Spleen (tissue), 11 donors: ENCODE measurements at regions not wholly inside any gene's neighbourhood (a gene's known extent, or its start where the extent isn't known, plus 50 kb on each side); places are given as distances from the start of the nearest gene placed in this dataset.

Experiments used
- DNase-seq: peaks from one replicate; pipeline ENCODE4 v3.0.0-alpha.2; 2020
- H3K27ac ChIP-seq, 8 donors: fragments of 200-600 bp; sonication (generic) in 7 of 8; 1 replicate in 4 of 8; 2 replicates in 4 of 8; pipeline versions ENCODE4 v1.5.0 to v1.8.0; 2016 to 2021; ENCODE audit warnings: inconsistent platforms in 4 of 8, mild to moderate bottlenecking in 4 of 8, moderate library complexity in 1 of 8
- H3K27me3 ChIP-seq, 7 donors: fragments of 200-600 bp; sonication (generic) in 6 of 7; replicated peaks in 1 of 7; 1 replicate in 4 of 7; 2 replicates in 3 of 7; pipeline versions ENCODE4 v1.5.0 to v1.8.0; 2016 to 2021; ENCODE audit warnings: inconsistent platforms in 3 of 7, mild to moderate bottlenecking in 1 of 7
- H3K36me3 ChIP-seq, 6 donors: fragments of 200-600 bp; sonication (generic) in 5 of 6; 1 replicate in 4 of 6; 2 replicates in 2 of 6; pipeline versions ENCODE4 v1.5.0 to v1.8.0; 2016 to 2021; ENCODE audit warnings: inconsistent platforms in 2 of 6
- H3K4me1 ChIP-seq, 6 donors: fragments of 200-600 bp; sonication (generic) in 5 of 6; 1 replicate in 3 of 6; 2 replicates in 3 of 6; pipeline versions ENCODE4 v1.5.0 to v1.8.0; 2016 to 2021; ENCODE audit warnings: inconsistent platforms in 3 of 6
- H3K4me3 ChIP-seq, 8 donors: fragments of 200-600 bp; sonication (generic) in 7 of 8; 1 replicate in 4 of 8; 2 replicates in 4 of 8; pipeline versions ENCODE4 v1.5.0 to v1.8.0; 2016 to 2021; ENCODE audit warnings: inconsistent platforms in 4 of 8, mild to moderate bottlenecking in 4 of 8, moderate library complexity in 2 of 8
- H3K9me3 ChIP-seq, 8 donors: fragments of 200-600 bp; sonication (generic) in 7 of 8; 1 replicate in 4 of 8; 2 replicates in 4 of 8; pipeline versions ENCODE4 v1.5.0 to v1.8.0; 2016 to 2021; ENCODE audit warnings: inconsistent platforms in 4 of 8
- POLR2A ChIP-seq, 3 donors: fragments of 450-650 bp; IDR thresholded peaks; one replicate each; pipeline ENCODE4 v1.5.1; 2017; ENCODE audit warnings: antibody characterized with exemption in 3 of 3, mild to moderate bottlenecking in 1 of 3
- POLR2AphosphoS5 ChIP-seq, 3 donors: sonication (generic); formaldehyde crosslinking; IDR thresholded peaks; one replicate each; pipeline ENCODE4 v1.5.1; 2017; ENCODE audit warnings: antibody characterized with exemption in 3 of 3
- WGBS, 5 donors: extraction: QIAGEN DNeasy Blood & Tissue Kit in 3 of 5; methylation state at CpG; one replicate each; pipeline versions ENCODE4 v1.1.5 to v1.1.7; 2013 to 2018; 5-methylcytosine and 5-hydroxymethylcytosine counted together
- intact Hi-C: fragments of 100-400 bp; cut with DNase I; formaldehyde crosslinking; loops from one replicate; pipeline ENCODE4 v1.15.0; 2023; ENCODE audit warnings: low total_unique reads
- TF ChIP-seq, protein P1 (sequence below), 11 experiments: fragments of 200-600 bp in 7 of 11; fragments of 450-650 bp in 4 of 11; sonication (generic) in 4 of 11; IDR thresholded peaks in 8 of 11; conservative IDR thresholded peaks in 3 of 11; 1 replicate in 7 of 11; 2 replicates in 4 of 11; pipeline versions ENCODE4 v1.4.0 to v1.8.0; 2016 to 2021; ENCODE audit warnings: antibody characterized with exemption in 11 of 11, inconsistent platforms in 4 of 11, mild to moderate bottlenecking in 1 of 11
- donor health status: healthy with polysubstance abuse.
- donor health status: DM: no; HTN: no; CAD: no; lungs with moderate emphysema.
- donor health status: DM: no; HTN: no; CAD: no.
- donor health status: Bipolar disorder and iron deficiency.
- donor health status: healthy.
- donor health status: DM: no; HTN: no; CAD: no.
- donor health status: DM: yes; HTN: yes; CAD: no.

DNA sequence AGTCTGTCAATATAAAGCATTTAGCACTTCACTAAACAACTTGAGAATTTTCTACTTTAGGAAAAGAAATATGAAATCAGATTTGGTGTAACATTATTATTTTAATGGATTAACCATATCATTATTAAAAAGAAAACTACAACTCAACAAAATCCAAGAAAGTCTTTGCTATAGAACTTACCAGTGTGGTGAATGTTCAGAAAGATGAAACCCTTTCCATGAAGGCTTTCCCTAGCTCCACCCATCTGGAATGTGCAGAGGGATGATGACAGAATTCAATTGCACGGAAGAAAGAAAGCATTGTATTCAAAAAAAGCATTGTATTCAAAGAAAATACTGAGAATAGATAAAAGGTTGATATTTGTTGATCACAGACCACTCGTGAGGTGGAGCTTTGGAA lies 328.6 kb upstream of the NUDT12 start:
- DNase-seq, result no peak
- Histone ChIP-seq H3K36me3 (no peaks in the 10 kb centered on the region), H3K27me3 (no peaks in the 10 kb centered on the region), H3K4me1 (no peaks in the 10 kb centered on the region), H3K9me3 (peaks cover 0 to 4% (median 0%) of the 10 kb centered on the region in 8 donors), H3K4me3 (no peak overlapping the region), H3K27ac (no peak overlapping the region)
- WGBS, 5 donors, result 72 to 84% (median 74%) methylated on average over 2 of the region's 2 CpGs
- intact Hi-C loops, result no loop called here
- TF ChIP-seq POLR2AphosphoS5 (IDR thresholded peaks at IDR 0.05), result no peak
- TF ChIP-seq, protein P1, sequence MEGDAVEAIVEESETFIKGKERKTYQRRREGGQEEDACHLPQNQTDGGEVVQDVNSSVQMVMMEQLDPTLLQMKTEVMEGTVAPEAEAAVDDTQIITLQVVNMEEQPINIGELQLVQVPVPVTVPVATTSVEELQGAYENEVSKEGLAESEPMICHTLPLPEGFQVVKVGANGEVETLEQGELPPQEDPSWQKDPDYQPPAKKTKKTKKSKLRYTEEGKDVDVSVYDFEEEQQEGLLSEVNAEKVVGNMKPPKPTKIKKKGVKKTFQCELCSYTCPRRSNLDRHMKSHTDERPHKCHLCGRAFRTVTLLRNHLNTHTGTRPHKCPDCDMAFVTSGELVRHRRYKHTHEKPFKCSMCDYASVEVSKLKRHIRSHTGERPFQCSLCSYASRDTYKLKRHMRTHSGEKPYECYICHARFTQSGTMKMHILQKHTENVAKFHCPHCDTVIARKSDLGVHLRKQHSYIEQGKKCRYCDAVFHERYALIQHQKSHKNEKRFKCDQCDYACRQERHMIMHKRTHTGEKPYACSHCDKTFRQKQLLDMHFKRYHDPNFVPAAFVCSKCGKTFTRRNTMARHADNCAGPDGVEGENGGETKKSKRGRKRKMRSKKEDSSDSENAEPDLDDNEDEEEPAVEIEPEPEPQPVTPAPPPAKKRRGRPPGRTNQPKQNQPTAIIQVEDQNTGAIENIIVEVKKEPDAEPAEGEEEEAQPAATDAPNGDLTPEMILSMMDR (IDR thresholded peaks at IDR 0.05 in 8 of 11, conservative IDR thresholded peaks at IDR 0.05 in 3 of 11), result no peak
- no peak for TF ChIP-seq POLR2A (IDR thresholded peaks at IDR 0.05)

DNA sequence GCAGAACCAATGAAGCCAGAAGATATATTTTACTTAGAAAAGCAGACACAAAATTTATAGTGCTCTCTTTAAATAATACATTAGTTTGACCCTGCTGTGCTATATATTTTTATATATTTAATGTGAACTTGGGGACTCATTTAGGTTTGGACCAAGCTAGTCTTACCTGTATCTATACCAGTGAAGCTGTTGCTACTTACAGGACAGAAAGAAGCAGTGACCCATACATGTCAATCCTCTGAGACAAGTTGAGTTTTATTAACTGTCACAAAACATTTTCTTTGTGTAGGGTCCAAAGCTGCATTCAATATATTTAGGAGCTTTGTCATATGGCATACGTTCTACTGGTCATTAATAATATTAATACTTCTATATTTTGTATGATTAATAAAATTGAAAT lies 327.7 kb upstream of the NUDT12 start:
- Histone ChIP-seq H3K9me3 (no peaks in the 10 kb centered on the region), H3K27ac (no peak overlapping the region), H3K4me1 (no peaks in the 10 kb centered on the region), H3K4me3 (no peak overlapping the region), H3K36me3 (no peaks in the 10 kb centered on the region), H3K27me3 (no peaks in the 10 kb centered on the region)
- no peak for DNase-seq
- WGBS, 5 donors, result 73 to 84% (median 77%) methylated on average over 1 of the region's 1 CpG
- intact Hi-C loops, result no loop called here
- no peak for TF ChIP-seq POLR2A (IDR thresholded peaks at IDR 0.05)
- TF ChIP-seq, protein P1 (IDR thresholded peaks at IDR 0.05 in 8 of 11, conservative IDR thresholded peaks at IDR 0.05 in 3 of 11), result no peak
- no peak for TF ChIP-seq POLR2AphosphoS5 (IDR thresholded peaks at IDR 0.05)

DNA sequence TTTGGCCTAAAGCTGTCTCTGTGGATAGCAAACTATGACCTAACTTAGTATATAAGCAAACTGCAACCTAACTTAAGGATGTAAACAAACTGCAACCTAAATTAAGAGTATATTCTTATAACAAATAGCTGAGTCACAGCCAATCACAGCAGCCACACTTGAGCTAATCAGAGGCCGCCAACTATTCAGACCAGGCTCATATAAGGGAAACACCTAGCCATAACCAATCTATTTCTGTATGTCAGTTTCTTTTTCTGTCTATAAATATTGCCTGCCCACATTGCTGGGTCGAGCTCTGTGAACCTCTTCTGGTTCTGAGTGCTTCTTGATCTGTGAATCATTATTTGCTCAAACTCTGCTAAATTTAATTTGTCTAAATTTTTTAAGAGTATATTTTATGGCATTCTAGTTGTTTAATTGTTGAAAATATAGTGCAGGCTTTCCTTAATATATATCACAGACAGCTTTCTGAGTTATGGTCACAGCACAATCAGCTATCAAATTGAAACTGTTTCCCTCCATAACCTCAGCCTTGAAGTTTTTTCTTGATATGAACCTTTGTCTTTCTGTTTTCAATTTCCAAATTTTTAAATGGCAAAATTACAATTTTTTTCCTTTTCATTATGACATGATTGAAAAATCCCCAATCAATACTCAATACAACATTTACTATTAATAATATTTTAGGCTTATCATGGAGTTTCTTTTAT lies 327.1 kb upstream of the NUDT12 start:
- intact Hi-C loops, result no loop called here
- WGBS, 5 donors, result 62 to 79% (median 73%) methylated on average over 2 of the region's 2 CpGs
- no peak overlapping the region for H3K27ac ChIP-seq
- no peaks in the 10 kb centered on the region for H3K9me3 ChIP-seq
- no peak for DNase-seq
- no peaks in the 10 kb centered on the region for H3K4me1 ChIP-seq
- H3K27me3 ChIP-seq, result no peaks in the 10 kb centered on the region
- H3K36me3 ChIP-seq, result no peaks in the 10 kb centered on the region
- no peak overlapping the region for H3K4me3 ChIP-seq
- TF ChIP-seq, protein P1 (IDR thresholded peaks at IDR 0.05 in 8 of 11, conservative IDR thresholded peaks at IDR 0.05 in 3 of 11), result no peak
- TF ChIP-seq POLR2A (IDR thresholded peaks at IDR 0.05), result no peak
- no peak for TF ChIP-seq POLR2AphosphoS5 (IDR thresholded peaks at IDR 0.05)

DNA sequence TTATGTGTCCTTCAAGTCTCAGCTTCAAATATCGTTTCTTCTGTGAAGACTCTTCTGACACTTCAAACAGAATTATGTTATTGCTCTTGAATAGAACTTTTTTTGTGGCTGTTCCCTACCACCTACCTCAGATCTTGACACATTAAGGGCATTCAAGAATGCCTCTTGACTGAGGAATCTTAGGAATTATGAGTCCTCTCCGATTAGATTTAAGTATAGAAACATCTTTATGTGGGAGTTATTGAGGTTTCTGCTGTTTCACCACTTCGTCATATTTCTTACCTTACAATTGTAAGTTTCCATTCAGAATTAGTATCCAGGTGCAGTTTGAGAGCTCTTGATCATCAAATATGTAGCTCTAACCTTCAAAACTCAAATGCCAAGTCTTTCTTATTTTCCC lies 324.2 kb upstream of the NUDT12 start:
- no peak overlapping the region for H3K4me3 ChIP-seq
- H3K36me3 ChIP-seq, result no peaks in the 10 kb centered on the region
- intact Hi-C loops, result no loop called here
- 68 to 78% (median 73%) methylated on average over 3 of the region's 3 CpGs for WGBS, 5 donors
- no peaks in the 10 kb centered on the region for H3K9me3 ChIP-seq
- DNase-seq, result no peak
- no peaks in the 10 kb centered on the region for H3K4me1 ChIP-seq
- H3K27ac ChIP-seq, result no peak overlapping the region
- TF ChIP-seq, protein P1 (IDR thresholded peaks at IDR 0.05 in 8 of 11, conservative IDR thresholded peaks at IDR 0.05 in 3 of 11), result no peak
- TF ChIP-seq POLR2A (IDR thresholded peaks at IDR 0.05) (no peak), POLR2AphosphoS5 (IDR thresholded peaks at IDR 0.05) (no peak)
- no peaks in the 10 kb centered on the region for H3K27me3 ChIP-seq
